WERI-Rb-1 (cell line): ENCODE measurements at regions not wholly inside any gene's neighbourhood (a gene's known extent, or its start where the extent isn't known, plus 50 kb on each side); places are given as distances from the start of the nearest gene placed in this dataset.

Experiments used
- DNase-seq: peaks from one replicate; pipeline ENCODE4 v3.0.0-alpha.2; 2020
- H3K27ac ChIP-seq: fragments of 250-450 bp; sonication (Bioruptor Pico); 2 replicates; pipeline ENCODE4 v1.5.1; 2020; ENCODE audit warnings: mild to moderate bottlenecking, moderate library complexity
- H3K27me3 ChIP-seq: fragments of 250-450 bp; sonication (Bioruptor Pico); 2 replicates; pipeline ENCODE4 v1.5.1; 2021; ENCODE audit warnings: mild to moderate bottlenecking, low read depth, moderate library complexity; ENCODE audit not compliant: insufficient read depth, severe bottlenecking
- H3K36me3 ChIP-seq: fragments of 250-450 bp; sonication (Bioruptor Pico); 2 replicates; pipeline ENCODE4 v1.5.1; 2020; ENCODE audit warnings: mild to moderate bottlenecking, moderate library complexity
- H3K4me3 ChIP-seq: 2 replicates; pipeline ENCODE4 v1.5.1; 2011; ENCODE audit warnings: low read depth, mild to moderate bottlenecking, control low read depth, low read length
- H3K9me3 ChIP-seq: fragments of 250-450 bp; sonication (Bioruptor Pico); 2 replicates; pipeline ENCODE4 v1.5.1; 2021; ENCODE audit warnings: mild to moderate bottlenecking, moderate library complexity; ENCODE audit not compliant: severe bottlenecking
- TF ChIP-seq, protein P1 (sequence below): IDR thresholded peaks from 2 replicates; pipeline ENCODE4 v1.5.1; 2011; ENCODE audit warnings: low read depth, mild to moderate bottlenecking, control low read depth, inconsistent platforms, low read length

DNA sequence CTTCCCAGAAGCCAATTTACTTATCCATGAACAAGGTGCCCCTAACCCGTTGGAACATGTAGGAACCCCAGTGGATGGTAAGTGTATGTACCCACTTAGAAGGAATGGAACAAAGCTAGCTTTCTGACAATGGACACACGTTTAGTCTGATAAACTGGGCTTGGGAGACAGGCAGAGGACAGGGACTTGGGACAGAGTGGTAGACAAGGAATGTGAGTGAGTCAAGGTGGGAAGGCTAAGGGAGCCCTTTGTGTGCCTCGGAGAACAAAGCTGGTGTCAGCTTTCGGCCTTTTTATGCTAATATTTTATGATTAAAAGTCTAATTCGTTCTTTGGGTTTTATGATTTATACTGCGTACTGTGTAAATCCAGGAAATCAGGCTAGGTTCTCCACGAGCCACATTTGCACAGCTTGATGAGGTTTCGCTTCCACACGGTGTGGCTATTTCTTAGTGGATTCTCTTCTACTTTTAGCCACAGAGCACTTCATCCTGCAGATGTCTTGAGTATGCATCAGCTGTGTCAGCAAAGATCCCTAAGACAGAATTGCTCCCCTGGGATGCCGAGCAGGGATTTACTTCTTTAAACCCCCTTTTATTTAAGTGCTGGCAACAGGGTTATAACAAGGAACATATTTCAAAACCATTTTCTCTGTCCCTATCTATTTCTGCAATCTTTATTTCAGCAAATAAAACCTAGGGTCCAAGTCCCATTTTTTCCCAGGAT lies 258.5 kb downstream of the DLEU7 start:
- no peaks in the 10 kb centered on the region for H3K27me3 ChIP-seq
- no peak overlapping the region for H3K4me3 ChIP-seq
- no peak overlapping the region for H3K27ac ChIP-seq
- DNase-seq: no peak
- H3K9me3 ChIP-seq: no peaks in the 10 kb centered on the region
- no peaks in the 10 kb centered on the region for H3K36me3 ChIP-seq
- TF ChIP-seq, protein P1, sequence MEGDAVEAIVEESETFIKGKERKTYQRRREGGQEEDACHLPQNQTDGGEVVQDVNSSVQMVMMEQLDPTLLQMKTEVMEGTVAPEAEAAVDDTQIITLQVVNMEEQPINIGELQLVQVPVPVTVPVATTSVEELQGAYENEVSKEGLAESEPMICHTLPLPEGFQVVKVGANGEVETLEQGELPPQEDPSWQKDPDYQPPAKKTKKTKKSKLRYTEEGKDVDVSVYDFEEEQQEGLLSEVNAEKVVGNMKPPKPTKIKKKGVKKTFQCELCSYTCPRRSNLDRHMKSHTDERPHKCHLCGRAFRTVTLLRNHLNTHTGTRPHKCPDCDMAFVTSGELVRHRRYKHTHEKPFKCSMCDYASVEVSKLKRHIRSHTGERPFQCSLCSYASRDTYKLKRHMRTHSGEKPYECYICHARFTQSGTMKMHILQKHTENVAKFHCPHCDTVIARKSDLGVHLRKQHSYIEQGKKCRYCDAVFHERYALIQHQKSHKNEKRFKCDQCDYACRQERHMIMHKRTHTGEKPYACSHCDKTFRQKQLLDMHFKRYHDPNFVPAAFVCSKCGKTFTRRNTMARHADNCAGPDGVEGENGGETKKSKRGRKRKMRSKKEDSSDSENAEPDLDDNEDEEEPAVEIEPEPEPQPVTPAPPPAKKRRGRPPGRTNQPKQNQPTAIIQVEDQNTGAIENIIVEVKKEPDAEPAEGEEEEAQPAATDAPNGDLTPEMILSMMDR: no peak

DNA sequence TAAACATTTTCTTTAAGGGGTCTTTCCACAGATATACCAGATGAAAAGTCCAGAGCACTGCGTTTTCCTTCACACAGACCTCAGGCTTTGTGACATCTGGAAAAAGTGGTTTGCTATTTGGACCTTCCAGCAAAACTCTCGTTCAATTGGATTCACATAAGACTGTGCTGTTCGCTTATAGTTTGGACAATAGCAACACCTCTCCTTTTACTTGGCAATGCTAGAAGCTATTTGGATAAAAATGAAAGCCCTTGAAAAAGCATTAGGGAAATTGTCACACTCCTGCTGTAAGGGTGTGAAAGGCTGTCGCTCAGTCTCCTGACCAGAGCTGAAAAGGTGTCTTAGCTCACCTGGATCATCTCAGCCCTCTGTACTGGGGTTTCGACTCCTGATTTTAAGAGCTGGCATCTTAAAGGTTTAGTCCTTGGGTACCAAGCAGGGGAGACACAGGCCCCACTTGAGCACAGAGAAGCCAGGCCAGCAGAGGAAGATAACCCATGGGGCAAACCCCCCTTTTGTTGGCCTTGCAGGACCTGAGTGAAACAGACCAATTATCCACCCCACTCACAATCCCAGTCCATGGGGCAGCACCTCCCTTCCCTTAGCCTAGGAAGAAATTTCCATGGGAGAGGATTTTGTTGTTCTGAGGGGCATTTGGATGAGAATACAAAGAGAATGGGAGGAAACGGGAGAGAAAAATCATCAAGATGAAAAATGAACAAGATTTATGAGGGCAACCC lies 257.6 kb downstream of the DLEU7 start:
- H3K27me3 ChIP-seq: no peaks in the 10 kb centered on the region
- no peak for DNase-seq
- no peak overlapping the region for H3K27ac ChIP-seq
- no peaks in the 10 kb centered on the region for H3K9me3 ChIP-seq
- TF ChIP-seq, protein P1: no peak
- no peaks in the 10 kb centered on the region for H3K36me3 ChIP-seq
- no peak overlapping the region for H3K4me3 ChIP-seq

DNA sequence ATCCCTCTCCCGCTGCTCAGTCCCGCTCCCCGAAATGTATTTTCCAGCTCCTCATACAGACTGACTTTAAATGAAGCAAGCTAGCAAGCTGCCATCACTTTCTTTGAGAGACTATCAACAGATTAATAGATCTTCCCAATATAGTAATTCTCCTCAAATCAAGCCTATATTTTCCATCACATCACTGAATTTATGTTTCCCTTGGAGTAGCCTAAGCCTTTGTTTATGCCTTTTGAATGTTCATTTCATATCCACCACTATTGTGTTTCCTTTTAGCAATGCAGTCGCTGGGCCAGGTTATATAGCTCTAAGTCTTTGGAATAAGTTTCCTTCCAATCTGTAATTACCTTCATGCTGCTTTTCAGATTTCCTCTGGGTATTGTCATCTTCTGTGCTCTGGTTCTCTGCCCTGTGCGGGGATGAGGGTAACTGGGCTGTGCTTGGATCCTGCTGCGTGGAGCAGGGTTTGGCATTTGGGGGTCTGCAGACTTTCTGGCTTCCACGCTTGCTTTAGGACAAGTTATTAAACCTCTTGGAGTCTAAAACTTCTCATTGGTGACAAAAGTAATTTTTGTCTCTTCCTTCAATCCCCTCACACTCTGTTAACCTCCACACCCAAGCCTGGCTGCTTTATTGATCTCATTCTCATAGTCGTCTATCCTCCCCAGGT lies 256.9 kb downstream of the DLEU7 start:
- Histone ChIP-seq H3K27ac (no peak overlapping the region), H3K36me3 (no peaks in the 10 kb centered on the region), H3K9me3 (no peaks in the 10 kb centered on the region), H3K27me3 (no peaks in the 10 kb centered on the region), H3K4me3 (no peak overlapping the region)
- no peak for DNase-seq
- TF ChIP-seq, protein P1: no peak

DNA sequence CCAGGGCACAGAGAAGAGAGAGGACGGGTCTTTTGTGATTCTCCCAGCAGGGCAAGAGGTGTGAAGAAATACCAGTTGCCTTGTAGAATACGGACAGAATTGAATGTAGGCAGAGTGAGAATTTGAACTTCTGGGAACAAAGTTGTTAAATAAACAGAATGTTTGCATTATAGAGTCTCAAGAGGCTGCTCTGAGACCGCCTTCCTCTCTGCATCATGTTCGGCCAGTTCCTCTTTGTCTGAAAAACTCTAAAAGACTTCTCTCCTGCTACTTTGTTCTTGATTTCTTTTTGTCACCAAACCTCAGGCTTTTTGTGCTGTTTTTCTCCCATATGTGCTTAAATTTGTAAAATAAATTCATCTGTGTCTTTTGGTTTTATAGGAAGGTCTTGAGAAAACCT lies 256.4 kb downstream of the DLEU7 start:
- H3K27me3 ChIP-seq: no peaks in the 10 kb centered on the region
- no peak overlapping the region for H3K4me3 ChIP-seq
- DNase-seq: no peak
- no peaks in the 10 kb centered on the region for H3K36me3 ChIP-seq
- H3K9me3 ChIP-seq: no peaks in the 10 kb centered on the region
- H3K27ac ChIP-seq: no peak overlapping the region
- TF ChIP-seq, protein P1: no peak

DNA sequence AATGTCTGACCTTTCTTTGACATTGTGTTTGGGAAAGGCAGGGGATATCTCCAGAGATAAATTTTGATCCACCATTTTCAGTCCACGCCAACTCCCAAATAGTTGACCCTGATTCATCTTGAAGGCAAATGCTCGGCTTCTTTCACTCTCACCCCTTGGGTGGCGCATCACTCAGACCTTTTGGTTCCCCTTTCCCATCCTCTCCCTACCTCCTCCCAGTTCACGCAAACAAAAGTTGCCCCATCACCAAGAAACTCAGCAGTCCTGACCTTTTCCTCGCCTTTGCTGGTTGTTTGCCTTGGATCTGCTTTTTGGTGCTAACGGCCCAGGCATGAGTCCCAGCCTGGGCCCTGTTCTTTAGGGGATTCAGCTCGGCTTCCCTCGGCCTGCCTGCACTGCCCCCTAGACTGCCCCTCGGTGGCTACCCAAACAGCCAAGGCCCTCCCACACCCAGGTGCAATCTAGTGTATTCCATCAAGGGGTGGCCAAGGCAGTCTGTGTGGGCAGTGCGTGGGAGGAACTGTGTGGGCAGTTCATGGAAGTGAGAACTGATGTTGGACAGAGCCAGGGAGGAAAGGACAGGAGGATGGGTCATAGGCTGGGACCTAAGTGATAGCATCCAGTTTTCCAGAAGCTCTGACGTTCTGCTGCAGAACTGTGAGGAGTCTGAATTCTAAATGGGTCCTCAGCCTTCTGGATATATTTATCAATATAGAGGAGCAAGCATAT lies 255.7 kb downstream of the DLEU7 start:
- Histone ChIP-seq H3K36me3 (no peaks in the 10 kb centered on the region), H3K4me3 (no peak overlapping the region), H3K9me3 (no peaks in the 10 kb centered on the region), H3K27me3 (no peaks in the 10 kb centered on the region), H3K27ac (no peak overlapping the region)
- DNase-seq: no peak
- TF ChIP-seq, protein P1: no peak
